ENCODE measurements at regions not wholly inside any gene's neighbourhood (a gene's known extent, or its start where the extent isn't known, plus 50 kb on each side); places are given as distances from the start of the nearest gene placed in this dataset.

DNA sequence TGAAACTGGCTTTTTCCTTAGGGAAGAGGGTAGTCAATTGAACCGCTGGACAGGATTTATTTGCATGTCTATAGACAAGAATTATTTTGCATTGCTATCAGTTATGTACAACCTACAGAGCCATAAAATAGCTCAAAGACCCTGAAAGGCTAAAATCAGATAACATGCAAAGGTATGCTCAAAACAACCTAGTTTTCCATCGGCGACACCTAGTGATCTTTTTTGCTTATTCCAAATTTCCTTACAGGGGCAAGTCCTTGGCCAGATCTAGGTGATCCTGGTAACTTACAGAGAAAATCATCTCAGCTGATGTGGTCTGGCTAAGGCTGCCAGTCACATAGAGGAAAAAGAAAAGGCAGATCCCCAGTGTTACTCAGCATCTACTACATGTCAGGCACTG, 141.2 kb upstream of the RPL38 start:
- DNase-seq, result no peak

DNA sequence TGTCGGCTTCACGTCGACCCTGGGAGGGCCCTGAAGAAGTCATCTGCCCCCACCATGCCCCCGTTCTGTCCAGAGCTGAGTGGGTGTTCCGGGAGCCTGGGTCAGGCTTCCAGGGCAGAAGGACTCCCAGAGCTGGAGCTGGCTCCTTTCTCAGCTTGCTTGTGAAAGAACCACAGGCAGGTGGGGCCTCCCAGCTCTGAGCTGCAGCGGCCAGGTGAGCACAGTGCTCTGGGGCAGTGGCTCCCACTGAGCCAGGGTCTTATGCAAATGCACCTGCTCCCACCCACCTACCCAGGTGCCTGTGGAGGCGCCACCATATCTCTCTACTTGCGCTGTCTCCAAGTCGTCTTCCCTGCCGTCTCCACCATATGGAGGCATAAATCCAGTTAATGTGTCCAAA, 140.0 kb upstream of the RPL38 start:
- no peak for DNase-seq

DNA sequence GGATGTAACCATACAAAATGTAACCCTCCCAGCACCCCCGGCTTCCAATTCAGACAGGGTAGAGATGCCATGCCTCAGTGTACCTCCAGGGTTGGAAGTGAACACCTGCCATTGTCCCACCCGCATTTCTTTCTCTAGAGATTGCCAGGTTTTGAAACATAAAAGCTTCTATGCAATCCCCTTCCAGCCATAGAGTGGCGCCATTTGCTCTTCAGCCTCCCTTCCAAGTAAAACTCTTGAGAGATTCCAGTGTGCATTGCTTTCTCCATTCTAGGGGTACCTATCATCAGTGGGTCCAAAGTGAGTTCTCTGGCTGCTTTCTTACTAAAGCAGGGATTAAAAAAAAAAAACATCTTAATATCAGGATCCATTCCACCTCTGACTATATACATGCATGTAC, 133.1 kb upstream of the RPL38 start:
- no peak for DNase-seq

DNA sequence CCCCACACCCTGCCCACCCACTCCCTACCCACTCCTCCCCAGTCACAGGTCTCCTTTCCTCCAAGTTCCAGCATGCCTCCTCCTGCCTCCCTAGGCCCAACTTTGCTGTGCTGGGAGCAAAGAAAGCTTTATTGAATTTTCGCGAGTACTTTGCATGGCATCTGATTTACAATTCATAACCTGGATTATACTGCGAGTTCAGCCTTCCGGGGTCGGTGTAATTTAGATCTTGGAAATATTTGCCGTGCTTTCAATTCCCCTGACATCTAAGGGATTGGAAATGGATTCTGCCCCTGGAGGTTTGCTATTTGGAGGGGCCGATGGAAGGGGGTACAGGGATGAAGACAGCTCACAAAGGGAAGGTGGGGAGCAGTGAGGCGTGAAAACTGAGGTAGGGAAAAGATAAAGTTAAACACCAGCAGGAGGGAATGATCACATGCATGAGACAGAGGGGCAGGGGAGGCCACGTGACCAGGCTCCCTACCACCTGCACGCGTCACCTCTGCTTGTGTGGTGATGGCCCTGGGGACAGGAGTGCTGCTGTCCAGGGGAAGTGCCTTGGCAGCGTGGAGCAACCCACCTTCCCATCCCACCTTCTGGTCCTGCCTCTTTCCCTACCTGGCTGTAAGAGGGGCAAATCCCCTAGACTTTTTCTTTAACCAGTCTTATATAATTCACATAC, 132.3 kb upstream of the RPL38 start:
- no peak for DNase-seq

DNA sequence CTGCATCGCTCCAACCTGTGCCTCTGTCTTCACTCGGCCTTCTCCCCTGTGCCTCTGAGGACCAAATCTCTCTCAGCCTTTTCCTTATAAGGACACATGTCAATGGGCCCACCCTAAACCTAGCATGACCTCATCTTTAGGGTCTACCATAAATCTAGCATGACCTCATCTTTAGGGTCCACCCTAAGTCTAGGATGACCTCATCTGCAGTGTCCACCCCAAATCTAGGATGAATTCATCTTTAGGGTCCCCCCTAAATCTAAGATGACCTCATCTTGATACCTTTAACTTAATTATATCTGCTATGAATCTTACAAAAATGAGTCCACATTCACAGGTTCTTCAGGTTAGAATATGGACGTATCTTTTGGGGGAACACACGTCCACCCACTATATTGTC, 131.1 kb upstream of the RPL38 start:
- no peak for DNase-seq

DNA sequence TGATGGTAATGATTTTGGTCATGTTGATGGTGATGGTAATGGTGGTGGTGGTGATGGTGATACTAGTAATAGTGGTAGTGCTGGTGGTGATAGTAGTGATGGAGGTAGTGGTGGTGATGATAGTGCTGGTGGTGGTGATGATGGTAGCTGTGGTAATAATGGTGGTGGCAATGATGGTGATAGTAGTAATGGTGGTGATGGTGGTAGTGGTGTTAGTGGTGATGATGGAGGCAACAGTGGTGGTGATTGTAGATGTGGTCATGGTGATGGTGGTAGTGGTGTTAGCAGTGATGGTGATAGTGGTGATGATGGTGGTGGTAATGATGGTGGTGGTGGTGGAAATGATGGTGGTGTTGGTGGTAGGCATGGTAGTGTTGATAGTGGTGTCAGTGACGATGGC, 127.0 kb upstream of the RPL38 start:
- no peak for DNase-seq

DNA sequence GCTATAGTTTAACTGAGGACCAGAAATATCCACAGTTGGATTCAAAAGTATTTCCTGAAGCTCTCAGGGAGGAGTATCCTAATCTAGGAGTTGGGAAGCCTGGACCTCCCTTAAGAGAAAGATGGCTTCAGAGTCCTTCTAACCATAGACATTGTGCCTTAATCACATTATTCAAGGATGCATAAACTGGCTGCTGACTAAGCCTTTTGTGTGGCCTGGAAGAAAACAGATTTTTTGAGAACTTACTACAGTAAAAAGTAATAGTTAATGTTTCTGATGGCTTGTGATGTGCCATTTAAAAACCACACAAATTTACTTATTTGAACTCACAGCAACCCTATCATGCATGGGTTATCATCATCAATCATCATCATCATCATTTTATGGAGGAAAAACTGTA, 126.2 kb upstream of the RPL38 start:
- no peak for DNase-seq

DNA sequence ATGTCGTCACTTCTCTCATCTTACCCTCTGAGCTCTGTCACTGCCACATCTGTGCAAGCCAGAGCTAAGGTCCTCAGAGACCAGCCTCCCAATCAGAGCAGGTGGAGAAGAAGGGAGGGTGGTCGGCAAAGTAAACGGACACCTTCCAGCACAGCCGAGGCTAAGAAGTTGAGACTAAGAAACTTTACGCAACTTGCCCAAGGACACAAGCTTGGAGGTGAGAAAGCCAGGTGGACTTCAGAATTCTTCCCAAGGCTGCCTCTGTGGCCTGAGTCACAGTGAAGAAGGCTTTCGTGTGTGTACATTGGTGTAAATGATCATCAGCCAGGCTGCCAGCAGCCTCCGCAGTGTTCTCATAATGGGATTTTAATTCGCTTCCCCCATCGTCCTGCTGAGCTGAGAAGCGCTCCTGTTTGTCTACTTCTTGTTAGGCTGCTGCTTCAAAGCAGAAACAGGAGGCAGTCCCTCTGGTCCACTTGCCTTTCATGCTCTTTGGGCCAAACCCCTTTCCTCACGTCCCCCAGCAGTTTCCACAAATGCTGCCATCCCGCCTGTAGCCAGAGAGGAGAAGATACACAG, 125.0 kb upstream of the RPL38 start:
- no peak for DNase-seq

DNA sequence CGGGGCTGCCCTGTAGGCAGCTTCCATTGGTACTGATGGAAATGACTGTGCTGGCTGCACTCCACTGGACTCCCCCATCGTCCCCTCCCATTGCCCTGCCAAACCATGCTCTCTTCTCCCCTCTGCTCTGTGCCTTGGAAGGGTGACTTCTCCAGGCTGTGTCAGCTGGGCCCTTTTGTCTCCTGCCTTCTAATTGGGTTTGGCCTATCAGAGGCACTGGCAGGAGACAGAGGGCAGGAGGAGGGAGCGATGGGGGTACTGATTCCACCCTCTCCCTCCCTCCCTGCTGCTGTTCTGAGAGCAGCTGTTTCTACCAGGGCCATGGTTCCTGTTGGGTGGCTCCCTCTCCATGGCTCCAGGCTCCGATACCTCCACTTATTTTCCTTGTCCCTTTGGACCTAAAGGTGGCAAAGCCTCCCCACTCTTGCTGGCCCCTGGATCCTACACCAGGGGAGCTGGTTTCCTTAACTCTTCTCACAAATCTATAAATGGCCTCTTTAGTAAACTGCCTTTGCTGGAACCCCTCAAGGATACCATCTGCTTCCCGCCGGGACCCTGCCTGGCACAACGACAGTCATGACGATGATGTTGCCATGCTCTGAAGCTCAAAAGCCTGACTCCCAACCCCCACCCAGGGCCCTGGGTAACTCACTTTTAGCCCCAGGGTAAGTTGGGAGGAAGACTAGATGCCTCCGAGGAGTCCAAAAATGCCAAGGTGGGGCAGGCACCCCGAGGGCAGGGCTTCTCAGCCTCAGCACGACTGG, 123.8 kb upstream of the RPL38 start:
- no peak for DNase-seq

DNA sequence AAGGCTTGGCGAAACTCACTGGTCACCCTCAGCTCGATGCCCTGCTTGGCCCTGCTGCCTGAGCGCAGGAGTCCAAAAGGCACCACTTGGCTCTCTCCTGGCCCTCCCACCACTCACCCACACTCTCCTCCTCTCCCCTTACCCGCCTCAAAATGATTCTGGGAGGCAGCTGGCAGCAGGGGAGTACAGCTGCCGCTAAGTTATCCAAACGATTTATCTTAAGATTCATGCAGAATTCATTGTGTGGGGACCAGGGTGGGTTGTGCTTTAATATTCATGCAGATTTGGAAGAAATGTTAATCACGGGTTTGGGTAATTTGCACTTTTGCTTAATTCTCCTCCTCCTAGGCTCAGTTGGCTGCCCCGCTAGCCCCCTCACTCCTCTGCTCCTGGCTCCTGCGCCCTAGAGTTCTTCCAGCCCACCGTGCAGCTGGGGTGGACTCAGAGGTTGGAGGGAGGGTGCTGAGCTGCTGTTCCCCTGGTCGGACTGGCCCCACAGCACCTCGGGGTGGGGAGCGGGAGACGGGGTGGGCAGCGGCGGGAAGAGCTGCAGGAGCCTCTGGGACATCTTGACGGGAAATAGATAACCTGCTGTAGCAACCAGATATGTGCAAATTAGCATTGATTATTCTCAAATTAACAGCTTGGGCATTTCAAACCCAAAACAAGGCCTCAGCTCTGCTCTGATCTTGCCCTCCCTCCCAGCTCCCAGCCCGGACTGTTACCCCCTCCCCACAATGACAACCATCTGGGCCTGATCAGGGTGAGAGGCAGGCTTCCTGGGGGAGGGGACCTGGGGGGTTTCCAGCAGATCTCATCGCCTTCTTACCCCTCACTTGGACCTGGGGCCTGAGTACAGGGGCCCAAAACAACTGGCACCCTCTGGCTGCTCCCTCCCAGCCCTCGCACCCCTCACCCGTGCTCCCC, 122.6 kb upstream of the RPL38 start:
- DNase-seq, result no peak

DNA sequence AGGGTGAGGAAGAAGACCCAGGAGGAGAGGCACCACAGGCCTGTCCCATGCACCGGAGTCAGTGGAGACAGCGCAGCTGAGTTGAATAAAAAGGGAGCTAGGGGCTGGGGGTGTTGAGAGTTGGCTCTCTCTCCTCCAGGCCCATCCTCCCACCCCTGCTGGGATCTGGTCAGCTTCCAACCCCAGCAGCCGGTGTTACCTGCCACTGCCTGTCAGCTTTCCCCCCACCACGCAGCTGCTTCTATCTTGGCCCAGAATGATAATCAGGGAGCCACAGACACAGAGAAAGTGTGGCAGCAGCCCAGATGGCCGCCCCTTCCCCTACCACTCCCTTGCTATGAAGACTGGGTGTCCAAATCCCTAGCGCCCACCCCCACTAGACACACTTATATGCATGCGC, 120.6 kb upstream of the RPL38 start:
- DNase-seq, result no peak

DNA sequence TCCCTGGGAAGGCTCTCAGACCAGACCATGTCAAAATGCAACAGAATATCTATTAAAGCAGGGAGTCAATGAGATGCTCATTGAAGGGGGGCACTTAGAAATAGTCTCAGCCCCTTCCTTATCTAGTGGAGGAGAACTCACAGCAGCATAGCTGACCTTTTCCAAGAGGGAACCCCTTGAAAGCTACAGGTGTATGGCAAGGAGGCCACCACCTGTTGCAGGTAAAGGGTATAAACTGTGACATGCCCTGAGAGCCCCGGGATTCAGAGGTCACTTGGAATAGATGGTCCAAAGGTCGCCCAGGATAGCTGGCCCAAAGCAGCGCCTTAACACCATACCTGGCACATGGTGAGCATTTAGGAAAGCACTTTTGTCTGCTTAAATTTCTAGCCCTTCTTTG, 120.2 kb upstream of the RPL38 start:
- DNase-seq, result no peak

DNA sequence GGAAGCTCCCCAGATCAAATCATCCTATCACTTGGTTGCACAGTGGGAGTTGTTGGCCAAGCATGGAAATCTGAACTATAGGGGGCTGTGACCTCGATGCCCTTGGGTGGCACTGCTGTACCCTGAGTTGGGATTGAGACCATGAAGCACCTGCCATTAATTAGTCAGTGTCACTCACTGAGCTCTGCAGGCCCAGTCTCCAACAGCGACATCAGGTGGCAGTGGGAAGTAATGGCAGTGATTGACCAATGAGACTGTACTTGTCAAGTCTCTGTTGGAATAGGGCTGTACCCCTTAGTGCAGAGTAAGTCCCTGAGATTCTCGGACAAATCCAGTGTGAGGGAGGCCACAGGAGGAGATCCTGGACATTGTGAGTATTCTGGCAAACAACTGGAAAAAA, 118.0 kb upstream of the RPL38 start:
- no peak for DNase-seq

DNA sequence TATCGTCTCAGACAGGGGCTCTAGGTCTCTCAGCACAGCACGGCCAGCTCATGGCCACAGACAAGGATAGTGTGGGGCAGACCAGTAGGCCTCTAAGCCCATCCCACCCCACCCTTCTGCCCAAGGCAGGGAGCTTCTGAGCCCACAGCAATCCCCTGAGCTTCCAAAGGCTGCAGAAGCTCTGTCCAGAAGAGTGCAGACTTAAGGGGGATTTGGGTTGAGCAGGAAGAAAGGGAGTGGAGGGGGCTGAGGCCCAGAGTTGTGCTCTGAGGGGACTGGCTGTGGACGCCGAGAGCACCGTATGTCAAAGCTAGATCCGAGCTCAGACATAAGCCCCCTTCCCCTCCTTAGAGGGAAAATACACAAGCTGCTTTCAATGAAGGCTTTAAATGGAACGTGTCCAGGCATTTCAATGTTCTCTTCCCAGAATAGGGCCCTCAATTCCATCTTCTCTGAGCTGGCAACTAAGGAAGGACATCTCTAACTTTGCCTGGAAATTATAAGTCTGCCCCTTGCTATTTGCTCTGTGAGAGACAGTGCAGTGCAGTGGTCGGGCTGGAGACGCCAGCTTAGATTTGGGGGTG, 116.4 kb upstream of the RPL38 start:
- no peak for DNase-seq

DNA sequence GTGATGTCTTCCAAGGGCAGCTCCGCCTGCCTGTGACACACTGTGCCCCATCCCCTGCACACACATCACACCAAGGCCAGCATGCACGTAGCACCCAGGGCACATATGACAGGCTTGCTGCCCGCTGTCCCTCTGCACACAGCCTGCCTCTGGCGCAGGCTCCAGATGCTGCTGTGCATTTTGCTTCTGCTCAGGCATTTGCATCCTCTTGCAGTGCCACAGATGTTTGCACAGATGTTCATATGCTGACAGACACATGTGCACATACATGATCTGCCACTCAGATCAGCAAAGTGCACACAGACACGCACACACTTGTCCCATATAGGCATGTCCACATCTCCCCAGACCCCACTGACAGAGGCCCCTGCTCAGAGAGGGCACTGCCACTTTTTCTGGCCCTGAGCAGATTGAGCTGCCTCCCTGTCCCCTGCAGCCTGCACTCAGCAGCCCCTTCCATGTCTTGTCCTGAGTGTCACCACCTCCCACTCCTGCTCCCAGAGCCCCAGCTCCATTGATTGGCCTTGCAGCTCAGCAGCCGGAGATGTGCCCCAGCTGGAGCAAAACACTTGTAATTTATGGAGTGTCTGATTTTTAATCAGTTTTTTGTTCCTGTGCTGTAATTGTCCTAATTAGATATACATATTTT, 115.1 kb upstream of the RPL38 start:
- no peak for DNase-seq

DNA sequence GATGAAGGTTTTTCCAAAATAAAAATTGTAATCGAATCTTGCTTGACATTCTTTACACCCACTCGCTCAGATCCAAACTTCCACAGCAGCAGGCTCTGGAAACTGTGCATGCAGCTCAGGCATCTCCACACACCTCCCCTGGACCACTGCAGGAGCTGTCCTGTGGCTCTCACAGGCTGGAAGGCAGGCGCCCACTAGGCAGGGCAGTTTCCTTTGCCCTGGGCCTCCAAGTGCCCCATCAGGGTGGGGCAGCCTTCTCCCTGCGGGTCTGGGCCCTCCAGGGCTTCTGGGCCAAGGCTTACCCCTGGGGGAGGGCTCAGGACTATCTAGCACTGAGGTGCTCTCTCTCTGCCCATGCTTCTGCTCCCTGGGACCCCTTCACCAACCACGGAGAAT, 114.5 kb upstream of the RPL38 start:
- DNase-seq, result no peak

DNA sequence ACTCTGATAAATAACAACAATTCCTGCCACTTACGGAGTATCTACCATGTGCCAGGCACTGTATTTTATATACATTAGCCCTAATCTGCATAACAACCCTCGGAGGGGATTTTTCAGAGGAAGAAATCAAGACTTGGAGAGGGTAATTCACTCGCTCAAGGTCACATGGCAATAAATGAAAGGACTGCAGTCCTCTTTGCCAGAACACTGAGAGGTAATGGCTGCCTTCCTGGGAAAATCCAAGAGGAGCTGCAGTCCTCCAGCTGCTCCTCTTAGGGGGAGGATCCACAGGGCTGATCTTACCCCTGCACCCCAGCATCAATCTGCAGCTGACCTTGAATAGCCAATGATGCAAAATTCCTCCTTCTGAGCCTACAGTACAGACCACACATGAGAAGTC, 114.1 kb upstream of the RPL38 start:
- no peak for DNase-seq

DNA sequence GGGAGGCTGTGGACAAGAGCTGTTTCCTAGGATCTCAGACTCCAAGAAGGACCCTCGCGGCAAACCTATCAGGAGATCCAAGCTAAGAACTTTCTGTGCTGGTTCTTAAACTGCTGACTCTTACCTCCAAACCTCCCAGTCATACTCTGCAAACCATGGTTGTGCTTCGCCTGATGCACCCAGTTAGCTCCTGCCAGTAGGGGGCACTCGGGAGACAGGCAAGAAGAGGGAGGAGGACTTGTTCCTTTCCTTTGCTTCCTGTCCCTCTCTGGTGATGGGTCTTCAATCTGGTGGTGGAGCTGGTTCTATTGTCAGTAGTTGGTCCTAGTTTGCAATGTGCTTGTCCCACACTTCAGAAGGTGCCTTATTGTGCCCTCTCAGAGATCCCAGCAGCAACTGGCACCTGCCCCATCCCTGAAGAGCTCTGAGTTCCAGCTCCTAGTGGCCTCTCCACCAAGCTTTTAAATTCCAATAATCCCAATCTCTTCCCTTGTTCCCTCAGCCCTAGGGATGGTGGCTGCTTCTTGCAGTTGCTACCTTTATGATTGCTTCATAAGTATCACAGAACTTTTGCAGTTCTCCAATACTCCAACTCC, 113.5 kb upstream of the RPL38 start:
- DNase-seq, result peak; percentile 71

DNA sequence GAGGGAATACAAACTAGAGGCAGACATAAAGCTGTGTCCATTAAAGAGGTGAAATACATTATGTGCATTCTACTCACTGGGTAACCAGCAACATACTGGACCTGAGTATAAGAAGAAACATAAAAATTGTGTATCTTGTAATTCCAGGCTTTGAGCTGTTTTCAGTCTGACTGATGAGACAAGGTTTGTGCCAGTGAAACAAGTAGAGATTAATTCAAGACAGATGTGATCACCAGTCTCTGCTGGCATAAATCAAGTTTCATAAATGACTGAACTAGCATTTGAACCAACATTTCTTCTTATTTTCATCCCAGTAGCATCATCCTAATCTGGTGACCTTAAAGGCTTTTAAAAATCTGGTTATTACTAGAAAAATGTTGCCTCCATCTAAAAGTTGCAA, 108.8 kb upstream of the RPL38 start:
- DNase-seq, result no peak

DNA sequence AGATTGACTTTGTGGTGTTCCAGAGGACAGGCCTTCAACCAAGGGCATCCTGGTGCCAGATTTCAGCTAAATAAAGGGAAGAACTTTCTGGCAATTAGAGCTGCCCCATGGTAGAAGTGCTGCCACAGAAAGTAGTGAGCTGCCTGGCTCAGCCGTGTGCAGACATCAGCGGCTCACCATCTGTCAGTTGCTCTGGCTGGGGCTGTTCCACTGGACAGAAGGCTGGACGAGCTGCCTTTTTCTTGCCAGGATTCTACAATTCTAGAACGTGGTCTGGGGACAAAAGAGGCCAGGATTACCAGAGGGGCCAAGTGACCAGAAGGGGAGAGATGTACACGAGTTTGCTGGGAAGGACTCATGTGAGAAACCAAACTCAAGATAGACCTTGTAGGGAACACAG, 107.0 kb upstream of the RPL38 start:
- no peak for DNase-seq

DNA sequence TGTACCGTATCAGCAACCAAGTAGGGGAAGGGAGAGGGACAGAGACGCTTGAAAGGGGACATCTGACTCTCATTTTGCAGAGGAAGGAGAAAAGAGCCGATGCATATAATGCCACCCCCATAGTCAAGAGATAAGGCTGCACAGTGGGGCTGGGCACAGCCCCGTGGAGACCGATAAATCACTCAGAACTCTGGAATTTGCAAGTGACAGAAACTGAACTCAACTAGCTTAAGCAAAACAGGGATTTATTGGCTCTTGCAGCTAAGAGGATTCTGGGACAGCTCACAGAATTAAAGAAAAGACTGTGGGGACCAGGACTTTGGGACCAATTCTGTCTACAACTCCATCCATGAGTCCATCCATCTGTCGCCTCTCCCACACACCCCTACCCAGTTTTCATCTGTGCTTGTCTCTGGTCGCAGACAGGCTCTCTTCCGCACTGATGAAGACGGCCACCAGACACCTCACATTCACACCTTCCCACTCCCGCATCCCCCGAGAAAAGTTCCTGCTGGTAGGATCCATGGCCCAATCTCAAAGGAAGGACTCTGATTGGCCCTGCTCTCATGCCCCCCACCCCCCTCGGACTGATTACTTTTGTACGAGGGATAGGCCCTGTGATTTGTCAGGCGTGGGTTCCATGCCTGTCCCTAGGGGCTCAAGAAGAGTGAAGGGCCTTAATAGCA, 105.9 kb upstream of the RPL38 start:
- DNase-seq, result no peak

Data from activated effector memory CD4-positive, alpha-beta T cell treated with anti-CD3 and anti-CD28 coated beads, Interleukin-2, amount 50 U/mL, for 16 hours (primary cell).